ENCODE measurements at regions not wholly inside any gene's neighbourhood (a gene's known extent, or its start where the extent isn't known, plus 50 kb on each side); places are given as distances from the start of the nearest gene placed in this dataset.
"Not testable (repeated sequence)": the region's sequence is repeated elsewhere in the genome, so short reads cannot be mapped to it uniquely, and the experiment has no call there.

DNA sequence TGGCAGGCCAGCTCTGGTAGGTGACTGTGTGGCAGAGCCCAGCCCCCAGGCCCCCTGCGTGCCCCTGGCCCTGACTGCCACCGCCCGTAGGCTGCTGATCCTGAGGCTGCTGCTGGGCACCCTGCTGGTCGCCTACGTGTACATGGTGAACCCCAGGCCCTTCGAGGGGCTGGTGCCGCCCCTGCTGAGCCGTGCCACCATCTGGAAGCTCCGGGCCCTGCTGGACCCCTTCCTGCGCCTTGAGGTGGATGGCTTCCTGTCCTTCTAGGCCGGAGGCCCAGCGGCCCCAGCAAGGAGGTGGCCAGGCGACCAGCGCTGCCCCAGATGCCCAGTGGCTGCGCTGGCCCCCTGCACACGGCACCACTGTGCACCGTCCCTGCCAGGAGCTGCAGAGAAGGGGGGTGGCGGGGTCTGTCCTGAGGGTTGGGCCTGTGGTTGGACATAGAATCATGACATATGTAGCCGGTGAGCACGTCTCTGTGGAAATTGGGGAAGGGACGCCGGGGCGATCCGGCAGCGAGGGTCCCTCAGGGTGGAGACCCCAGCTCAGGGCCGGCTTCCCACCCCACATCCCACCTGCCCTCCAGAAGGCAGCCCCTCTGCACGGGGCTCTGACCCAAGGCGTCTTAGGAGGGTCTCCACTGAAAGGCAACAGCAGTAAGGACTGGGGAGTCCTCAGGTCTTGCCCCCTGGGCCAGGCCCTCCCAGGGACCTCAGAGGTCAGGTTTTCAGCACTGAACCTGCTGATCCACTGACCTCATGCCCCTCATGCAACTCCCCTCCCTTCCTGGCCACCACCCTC lies 185.4 kb downstream of the IGLL1 start:
- no peaks in the 10 kb centered on the region for H3K4me1 Mint-ChIP-seq
- no peaks in the 10 kb centered on the region for H3K36me3 Mint-ChIP-seq
- no peaks in the 10 kb centered on the region for H3K9me3 Mint-ChIP-seq
- no peak overlapping the region for H3K27ac Mint-ChIP-seq
- no peak for DNase-seq
- H3K27me3 Mint-ChIP-seq: no peaks in the 10 kb centered on the region
- no peak overlapping the region for H3K4me3 Mint-ChIP-seq

GRCh38 chr22:23393721-23394320 lies 186.3 kb downstream of the IGLL1 start:
- Mint-ChIP-seq H3K27ac (no peak overlapping the region), H3K9me3 (no peaks in the 10 kb centered on the region), H3K4me3 (no peak overlapping the region), H3K36me3 (no peaks in the 10 kb centered on the region), H3K4me1 (no peaks in the 10 kb centered on the region), H3K27me3 (no peaks in the 10 kb centered on the region)
- DNase-seq: no peak

DNA sequence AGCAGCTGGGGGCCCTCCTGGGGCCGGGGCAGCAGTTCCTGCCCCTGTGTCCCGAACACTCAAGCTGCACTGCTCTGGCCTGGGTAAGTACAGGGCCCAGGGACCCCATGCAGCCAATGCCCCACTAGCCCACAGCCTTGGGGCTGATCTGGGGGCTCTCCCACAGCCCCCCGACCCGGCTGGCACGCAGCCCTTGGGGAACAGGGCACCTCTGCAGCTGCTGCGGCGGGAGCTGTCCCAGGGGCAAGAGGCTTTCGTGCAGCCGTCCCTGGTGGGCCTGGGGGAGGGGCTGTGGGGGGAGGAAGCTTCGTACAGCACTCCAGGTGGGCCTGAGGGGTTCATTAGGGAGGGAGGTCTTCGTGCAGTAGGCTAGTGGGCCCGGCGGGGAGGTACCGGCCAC lies 186.9 kb downstream of the IGLL1 start:
- DNase-seq, H3K4me1 Mint-ChIP-seq, H3K9me3 Mint-ChIP-seq, H3K4me3 Mint-ChIP-seq, H3K27me3 Mint-ChIP-seq, H3K27ac Mint-ChIP-seq, H3K36me3 Mint-ChIP-seq: not testable (repeated sequence)

- no peaks in the 10 kb centered on the region for H3K9me3 Mint-ChIP-seq
- no peaks in the 10 kb centered on the region for H3K36me3 Mint-ChIP-seq
- no peak for DNase-seq
- no peak overlapping the region for H3K4me3 Mint-ChIP-seq
- no peak overlapping the region for H3K27ac Mint-ChIP-seq
- no peaks in the 10 kb centered on the region for H3K27me3 Mint-ChIP-seq
- H3K4me1 Mint-ChIP-seq: no peaks in the 10 kb centered on the region
Observed at GRCh38 chr22:23392420-23393121, 187.5 kb downstream of the IGLL1 start.

DNA sequence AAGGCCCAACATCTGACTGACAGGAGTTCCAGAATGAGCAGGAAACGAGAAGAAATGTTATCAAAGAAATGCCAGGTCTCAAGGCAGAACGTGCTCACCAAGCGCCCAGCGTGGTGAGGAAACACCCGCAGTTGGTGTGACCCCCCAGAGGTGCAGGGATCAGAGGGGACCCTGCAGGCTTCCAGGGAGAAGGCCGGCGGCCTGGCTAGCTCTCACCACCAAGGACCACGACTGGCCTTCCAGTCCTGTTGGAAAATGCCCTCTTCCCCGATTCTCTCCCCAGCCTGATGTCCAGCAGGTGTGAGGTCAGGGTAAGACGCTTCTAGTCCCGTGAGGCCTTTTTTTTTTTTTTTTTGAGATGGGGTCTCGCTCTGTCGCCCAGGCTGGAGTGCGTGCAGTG lies 189.1 kb downstream of the IGLL1 start:
- Mint-ChIP-seq H3K9me3 (no peaks in the 10 kb centered on the region), H3K4me1 (no peaks in the 10 kb centered on the region), H3K27ac (no peak overlapping the region), H3K36me3 (no peaks in the 10 kb centered on the region), H3K27me3 (no peaks in the 10 kb centered on the region), H3K4me3 (no peak overlapping the region)
- DNase-seq: no peak

DNA sequence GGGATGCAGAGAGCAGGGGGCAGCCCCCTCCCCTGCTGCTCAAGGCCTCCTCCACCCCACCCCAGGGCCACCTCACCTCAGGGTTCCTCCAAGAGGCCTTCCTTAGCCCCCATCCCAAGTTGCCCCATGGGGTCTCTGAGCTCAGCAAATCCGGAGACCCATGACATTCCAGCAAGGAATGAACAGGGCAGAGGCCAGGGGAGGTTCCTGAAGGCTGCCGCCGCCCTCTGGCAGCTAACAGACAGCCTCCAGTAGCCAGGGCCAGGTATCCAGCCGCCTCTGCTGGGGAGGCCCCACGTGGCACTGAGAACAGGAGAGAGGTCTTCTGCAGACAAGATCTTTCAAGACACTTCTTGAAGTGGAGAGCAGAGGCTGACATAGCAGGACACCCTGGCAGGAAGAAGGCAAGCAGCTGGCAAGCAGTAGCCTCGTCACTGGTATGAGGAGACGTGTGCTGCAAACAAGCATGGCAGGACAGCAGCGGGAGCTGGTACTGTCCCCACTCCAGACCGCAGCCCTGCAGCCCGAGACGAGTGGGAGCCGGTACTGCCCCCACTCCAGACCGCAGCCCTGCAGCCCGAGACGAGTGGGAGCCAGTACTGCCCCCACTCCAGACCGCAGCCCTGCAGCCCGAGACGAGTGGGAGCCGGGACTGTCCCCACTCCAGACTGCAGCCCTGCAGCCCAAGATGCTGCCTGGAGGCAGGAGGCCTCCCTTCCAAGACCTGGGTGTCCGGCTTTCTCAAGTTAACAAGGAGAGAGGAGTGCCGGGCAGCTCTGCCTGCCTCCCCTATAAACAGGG lies 190.6 kb downstream of the IGLL1 start:
- H3K27ac Mint-ChIP-seq: no peak overlapping the region
- no peak overlapping the region for H3K4me3 Mint-ChIP-seq

DNA sequence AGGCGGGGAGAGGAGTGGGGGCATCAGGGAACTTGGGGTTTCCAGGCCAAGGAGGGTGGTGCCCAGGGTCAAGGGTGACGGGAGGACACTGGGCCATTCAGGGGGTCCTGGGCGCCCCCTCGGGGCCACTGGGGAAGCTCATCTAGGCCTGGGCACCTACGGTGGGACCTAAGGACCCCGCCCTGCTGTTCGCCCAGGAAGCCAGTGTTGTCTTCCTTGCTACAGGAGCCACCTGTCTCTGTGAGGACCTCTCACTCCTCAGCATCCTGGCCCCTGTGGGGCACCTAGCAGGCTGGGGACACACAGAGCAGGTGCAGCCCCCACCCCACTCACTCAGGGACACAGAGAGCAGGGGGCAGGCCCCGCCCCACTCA lies 191.6 kb downstream of the IGLL1 start:
- H3K4me3 Mint-ChIP-seq: no peak overlapping the region
- DNase-seq: no peak
- no peak overlapping the region for H3K27ac Mint-ChIP-seq
- H3K36me3 Mint-ChIP-seq: no peaks in the 10 kb centered on the region
- H3K27me3 Mint-ChIP-seq: no peaks in the 10 kb centered on the region
- H3K4me1 Mint-ChIP-seq: no peaks in the 10 kb centered on the region
- H3K9me3 Mint-ChIP-seq: no peaks in the 10 kb centered on the region

More for the DNA sequence above, 190.6 kb downstream of the IGLL1 start:
- Mint-ChIP-seq H3K9me3 (no peaks in the 10 kb centered on the region), H3K36me3 (no peaks in the 10 kb centered on the region), H3K27me3 (no peaks in the 10 kb centered on the region), H3K4me1 (no peaks in the 10 kb centered on the region)
- DNase-seq: no peak

GRCh38 chr22:23387827-23388516 lies 192.1 kb downstream of the IGLL1 start:
- no peak overlapping the region for H3K27ac Mint-ChIP-seq
- no peak for DNase-seq
- H3K4me1 Mint-ChIP-seq: no peaks in the 10 kb centered on the region
- H3K27me3 Mint-ChIP-seq: no peaks in the 10 kb centered on the region
- no peaks in the 10 kb centered on the region for H3K36me3 Mint-ChIP-seq
- H3K4me3 Mint-ChIP-seq: no peak overlapping the region
- H3K9me3 Mint-ChIP-seq: no peaks in the 10 kb centered on the region

DNA sequence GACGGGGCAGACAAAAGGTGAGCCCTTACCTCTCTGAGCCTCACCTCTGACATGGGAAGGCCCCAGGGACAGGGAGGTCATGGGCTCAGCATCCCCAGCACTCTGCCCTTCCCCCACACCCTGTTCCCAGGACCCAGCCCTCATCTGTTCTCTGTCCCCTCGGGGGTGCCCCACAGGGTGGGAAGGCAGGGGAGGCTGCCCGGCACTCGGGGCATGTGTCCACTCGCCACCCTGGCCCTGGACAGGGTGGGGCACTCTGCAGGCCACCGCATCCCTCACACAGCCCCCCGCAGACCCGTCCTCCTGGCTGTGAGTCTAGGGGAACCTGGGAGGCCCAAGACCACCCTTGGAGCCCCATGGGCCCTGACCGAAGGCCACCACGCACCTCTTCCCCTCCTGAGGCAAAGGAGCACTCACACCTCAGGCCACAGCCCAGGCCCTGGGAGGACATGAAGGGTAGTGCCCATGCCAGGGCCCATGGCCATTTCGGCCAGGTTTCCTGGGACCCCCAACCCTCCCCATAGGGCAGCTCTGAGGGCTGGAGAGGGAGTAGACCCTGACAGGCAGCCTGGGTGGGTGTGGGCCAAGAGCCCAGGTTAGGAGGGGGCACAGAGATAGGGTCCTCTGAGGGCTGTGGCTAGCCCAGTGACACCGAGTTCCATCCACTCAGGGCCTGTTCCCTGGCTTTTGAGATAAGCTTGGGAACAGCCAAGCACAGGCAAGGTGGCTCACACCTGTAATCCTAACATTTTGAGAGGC lies 193.1 kb downstream of the IGLL1 start:
- Mint-ChIP-seq H3K4me3 (no peak overlapping the region), H3K4me1 (no peaks in the 10 kb centered on the region), H3K9me3 (no peaks in the 10 kb centered on the region), H3K27me3 (no peaks in the 10 kb centered on the region), H3K27ac (no peak overlapping the region), H3K36me3 (no peaks in the 10 kb centered on the region)
- DNase-seq: no peak

DNA sequence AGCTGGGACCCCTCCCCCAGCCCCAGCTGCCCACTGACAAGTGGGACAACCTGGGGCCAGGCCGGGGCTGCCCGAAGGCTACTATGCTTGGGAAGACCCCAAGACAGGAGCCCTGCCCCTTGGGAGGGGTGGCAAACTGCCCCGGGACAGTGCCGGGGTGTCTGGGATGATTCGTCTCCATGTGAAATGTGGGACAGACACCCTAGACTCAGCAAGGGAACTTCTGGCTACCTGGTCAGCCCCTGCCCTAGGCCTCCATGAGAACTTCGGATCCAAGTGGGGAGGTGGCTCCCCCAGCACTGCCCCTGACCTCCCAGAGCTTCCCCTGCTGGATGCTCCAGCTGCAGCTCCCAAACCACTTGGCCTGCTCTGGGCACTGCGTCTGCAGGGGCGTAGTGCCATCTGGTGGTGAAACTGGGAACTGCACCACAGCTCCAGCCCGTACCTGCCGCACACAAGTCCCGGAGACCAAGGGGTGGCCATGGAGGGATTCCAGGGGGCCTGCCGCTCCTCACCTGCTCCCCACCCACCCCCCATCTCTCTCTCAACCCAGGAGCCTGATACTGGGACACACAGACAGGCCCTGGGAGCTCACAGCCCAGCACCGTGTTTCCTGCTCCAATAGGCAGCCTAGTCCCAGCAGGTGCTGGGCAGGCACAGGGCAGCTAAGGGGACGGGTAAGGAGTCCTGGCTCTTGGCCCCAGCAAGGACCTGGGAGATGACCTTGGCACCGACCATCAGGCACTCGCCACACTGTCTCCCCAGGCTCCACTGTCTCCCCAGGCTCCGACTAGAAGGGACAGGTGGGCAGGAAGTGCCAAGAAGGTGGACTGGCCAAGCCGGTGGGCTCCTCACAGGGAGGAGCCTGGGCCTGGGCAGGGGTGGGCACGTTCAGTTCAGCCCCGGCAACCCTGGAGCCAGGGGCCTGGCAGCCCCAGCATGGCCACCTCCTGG lies 194.1 kb downstream of the IGLL1 start:
- Mint-ChIP-seq H3K27me3 (no peaks in the 10 kb centered on the region), H3K4me1 (no peaks in the 10 kb centered on the region), H3K27ac (no peak overlapping the region)

GRCh38 chr22:23384923-23385677 lies 195.0 kb downstream of the IGLL1 start:
- no peaks in the 10 kb centered on the region for H3K9me3 Mint-ChIP-seq
- H3K36me3 Mint-ChIP-seq: no peaks in the 10 kb centered on the region
- H3K4me3 Mint-ChIP-seq: no peak overlapping the region
- H3K4me1 Mint-ChIP-seq: no peaks in the 10 kb centered on the region
- H3K27ac Mint-ChIP-seq: no peak overlapping the region
- DNase-seq: no peak
- H3K27me3 Mint-ChIP-seq: no peaks in the 10 kb centered on the region

More for the DNA sequence above, 194.1 kb downstream of the IGLL1 start:
- H3K36me3 Mint-ChIP-seq: no peaks in the 10 kb centered on the region
- peak; percentile 76 for DNase-seq
- no peaks in the 10 kb centered on the region for H3K9me3 Mint-ChIP-seq
- H3K4me3 Mint-ChIP-seq: no peak overlapping the region

- no peak overlapping the region for H3K27ac Mint-ChIP-seq
- no peaks in the 10 kb centered on the region for H3K36me3 Mint-ChIP-seq
- H3K4me3 Mint-ChIP-seq: no peak overlapping the region
- no peaks in the 10 kb centered on the region for H3K4me1 Mint-ChIP-seq
- DNase-seq: no peak
- H3K27me3 Mint-ChIP-seq: no peaks in the 10 kb centered on the region
- H3K9me3 Mint-ChIP-seq: no peaks in the 10 kb centered on the region
Observed at GRCh38 chr22:23384431-23384830, 195.7 kb downstream of the IGLL1 start.

Measured in activated naive CD8-positive, alpha-beta T cell treated with anti-CD3 and anti-CD28 coated beads for 36 hours (primary cell).